Right atrium auricular region (tissue), 2 donors: ENCODE measurements at regions not wholly inside any gene's neighbourhood (a gene's known extent, or its start where the extent isn't known, plus 50 kb on each side); places are given as distances from the start of the nearest gene placed in this dataset.

ENCODE experiments used
- DNase-seq: peaks from one replicate; pipeline ENCODE4 v3.0.0-alpha.2; 2019; ENCODE audit warnings: low spot score
- H3K27ac ChIP-seq, 2 donors: fragments of 200-600 bp; sonication (generic); 1 replicate in 1 of 2; 2 replicates in 1 of 2; pipeline ENCODE4 v1.5.1; 2016 to 2019
- H3K27me3 ChIP-seq, 2 donors: fragments of 200-600 bp; sonication (generic); one replicate each; pipeline versions ENCODE4 v1.5.1 to v1.6.0; 2017 to 2019
- H3K36me3 ChIP-seq: fragments of 200-600 bp; sonication (generic); one replicate; pipeline ENCODE4 v1.5.1; 2016
- H3K4me1 ChIP-seq, 2 donors: fragments of 200-600 bp; sonication (generic); one replicate each; pipeline versions ENCODE4 v1.5.1 to v1.6.0; 2017 to 2019
- H3K4me3 ChIP-seq, 2 donors: fragments of 200-600 bp; sonication (generic); 1 replicate in 1 of 2; 2 replicates in 1 of 2; pipeline ENCODE4 v1.5.1; 2017 to 2019; ENCODE audit warnings: mild to moderate bottlenecking in 1 of 2, moderate library complexity in 1 of 2
- H3K9me3 ChIP-seq, 2 donors: fragments of 200-600 bp; sonication (generic); one replicate each; pipeline ENCODE4 v1.5.1; 2019
- CTCF ChIP-seq, 2 donors: fragments of 200-600 bp; sonication (generic); IDR thresholded peaks; one replicate each; pipeline ENCODE4 v1.5.1; 2019; ENCODE audit warnings: antibody characterized with exemption in 2 of 2

DNA sequence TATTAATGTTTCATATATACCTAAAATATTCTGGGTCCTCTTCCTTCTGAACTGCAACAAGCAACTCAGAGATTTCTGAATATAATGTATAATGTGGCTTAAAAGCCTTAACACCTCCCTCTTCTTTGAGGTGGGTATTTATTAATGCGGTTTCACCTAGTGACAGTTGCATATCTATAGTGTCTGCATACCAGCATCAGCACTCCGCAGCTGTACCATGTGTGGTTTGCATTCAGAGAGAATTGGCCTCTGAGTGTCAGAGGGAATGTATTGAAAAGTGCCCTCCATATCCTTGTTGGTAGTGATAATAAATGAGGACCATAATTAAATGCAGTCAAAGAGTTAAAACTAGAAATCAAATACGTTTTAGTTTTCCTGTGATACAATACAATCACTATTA, 256.6 kb upstream of the ARRDC3 start:
- Histone ChIP-seq H3K4me3 (no peak overlapping the region), H3K27ac (no peak overlapping the region), H3K27me3 (no peaks in the 10 kb centered on the region), H3K4me1 (no peaks in the 10 kb centered on the region), H3K9me3 (no peaks in the 10 kb centered on the region), H3K36me3 (no peaks in the 10 kb centered on the region)
- no peak for DNase-seq
- no peak for TF ChIP-seq CTCF (IDR thresholded peaks at IDR 0.05)

DNA sequence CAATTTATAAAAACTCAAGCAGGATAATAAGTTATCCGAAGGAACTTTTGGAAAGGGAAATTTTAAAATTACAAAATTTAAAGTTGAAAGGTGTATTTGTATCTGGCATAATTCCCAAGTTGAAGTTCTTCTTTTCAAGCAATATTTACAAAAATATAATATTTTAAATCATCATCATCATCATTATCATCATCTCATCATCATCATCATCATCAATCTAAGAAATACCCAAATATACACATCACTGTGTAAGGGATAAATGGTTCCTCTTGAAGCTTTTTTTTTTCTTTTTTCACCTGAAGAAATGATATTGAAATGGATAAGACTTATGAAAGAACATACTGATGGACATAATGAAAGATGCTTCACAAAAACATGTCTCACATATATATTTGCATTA, 254.9 kb upstream of the ARRDC3 start:
- Histone ChIP-seq H3K36me3 (no peaks in the 10 kb centered on the region), H3K4me3 (no peak overlapping the region), H3K9me3 (no peaks in the 10 kb centered on the region), H3K4me1 (no peaks in the 10 kb centered on the region), H3K27me3 (no peaks in the 10 kb centered on the region), H3K27ac (no peak overlapping the region)
- TF ChIP-seq CTCF (IDR thresholded peaks at IDR 0.05): no peak
- no peak for DNase-seq

DNA sequence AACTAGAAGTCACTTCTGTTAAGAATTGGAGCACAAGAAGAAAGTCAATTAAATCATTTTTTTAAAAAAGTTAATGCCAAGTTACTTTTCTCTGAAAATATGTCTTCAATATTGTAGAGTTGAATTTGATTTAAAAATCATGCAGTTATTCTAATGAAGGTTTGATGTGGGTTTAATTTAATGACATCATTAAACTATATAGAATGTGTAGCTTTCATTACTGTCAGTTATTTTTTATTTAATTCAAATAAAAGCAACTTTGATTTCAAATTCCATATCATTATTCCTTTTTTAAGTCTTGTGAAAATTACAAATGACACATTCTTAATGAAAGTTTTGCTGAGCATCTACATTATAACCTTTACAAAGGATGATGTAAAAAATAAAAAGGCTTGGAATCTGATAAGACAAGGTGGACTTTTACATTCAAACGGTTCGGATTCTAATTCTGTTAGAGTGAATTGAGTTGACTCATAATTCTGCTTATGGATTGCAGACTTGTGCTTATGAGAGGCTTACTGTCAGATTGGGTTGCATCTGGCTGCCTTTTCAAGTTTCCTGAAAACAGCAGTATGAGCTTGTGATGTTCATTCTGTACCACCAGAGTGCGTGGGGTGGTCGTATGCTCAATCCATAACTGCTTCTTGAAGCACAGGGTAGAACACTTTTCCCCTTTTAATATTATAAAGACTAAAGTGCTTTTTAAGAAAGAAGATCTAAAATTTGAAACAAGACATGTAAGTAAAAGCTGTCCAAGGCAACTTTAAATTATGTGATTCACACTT, 253.0 kb upstream of the ARRDC3 start:
- no peak overlapping the region for H3K27ac ChIP-seq
- no peaks in the 10 kb centered on the region for H3K36me3 ChIP-seq
- DNase-seq: no peak
- H3K27me3 ChIP-seq: no peaks in the 10 kb centered on the region
- no peaks in the 10 kb centered on the region for H3K4me1 ChIP-seq
- no peak overlapping the region for H3K4me3 ChIP-seq
- H3K9me3 ChIP-seq: no peaks in the 10 kb centered on the region
- TF ChIP-seq CTCF (IDR thresholded peaks at IDR 0.05): no peak

- no peak for TF ChIP-seq CTCF (IDR thresholded peaks at IDR 0.05)
- Histone ChIP-seq H3K4me3 (no peak overlapping the region), H3K36me3 (no peaks in the 10 kb centered on the region), H3K27ac (no peak overlapping the region), H3K9me3 (no peaks in the 10 kb centered on the region), H3K27me3 (no peaks in the 10 kb centered on the region), H3K4me1 (no peaks in the 10 kb centered on the region)
- no peak for DNase-seq
Measured at GRCh38 chr5:91632871-91633270, 249.8 kb upstream of the ARRDC3 start.

DNA sequence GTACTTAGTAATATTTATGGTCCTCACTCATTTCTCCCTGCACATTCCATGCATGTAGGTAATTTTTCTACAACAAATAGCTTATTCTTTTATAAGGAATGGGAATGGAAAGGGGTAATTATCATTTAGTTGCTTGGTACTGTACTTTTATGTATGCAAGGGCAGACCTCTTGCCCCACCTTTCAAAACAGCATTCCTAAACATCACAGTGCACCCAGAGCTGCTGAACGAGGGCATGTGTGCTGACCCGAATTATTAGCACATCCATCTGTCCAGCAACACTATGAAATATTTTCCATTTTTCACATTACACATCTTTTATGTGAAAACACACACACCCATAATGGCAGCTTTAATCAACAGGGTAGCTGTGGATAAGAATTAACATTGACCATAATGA, 228.6 kb upstream of the ARRDC3 start:
- Histone ChIP-seq H3K4me3 (no peak overlapping the region), H3K27me3 (no peaks in the 10 kb centered on the region), H3K36me3 (no peaks in the 10 kb centered on the region), H3K9me3 (no peaks in the 10 kb centered on the region), H3K27ac (no peak overlapping the region), H3K4me1 (no peaks in the 10 kb centered on the region)
- TF ChIP-seq CTCF (IDR thresholded peaks at IDR 0.05): no peak
- DNase-seq: no peak

GRCh38 chr5:91607675-91608074, 224.6 kb upstream of the ARRDC3 start:
- Histone ChIP-seq H3K4me1 (no peaks in the 10 kb centered on the region), H3K36me3 (no peaks in the 10 kb centered on the region), H3K4me3 (no peak overlapping the region), H3K27ac (no peak overlapping the region), H3K9me3 (no peaks in the 10 kb centered on the region), H3K27me3 (no peaks in the 10 kb centered on the region)
- no peak for DNase-seq
- no peak for TF ChIP-seq CTCF (IDR thresholded peaks at IDR 0.05)
